GM12878 (cell line): ENCODE measurements at regions not wholly inside any gene's neighbourhood (a gene's known extent, or its start where the extent isn't known, plus 50 kb on each side); places are given as distances from the start of the nearest gene placed in this dataset.

Source experiments
- ATAC-seq: fragments of 200-7000 bp; cut with Tn5 transposase; 3 replicates; pipeline ENCODE4 v1.9.1; 2020; ENCODE audit warnings: mild to moderate bottlenecking, moderate library complexity
- BruUV-seq: library from RNA; stranded (reverse); fragments of 400-500 nt; replicated peaks from 2 replicates; lab custom pipeline; 2021; lab: Mats Ljungman, UMichigan
- CTCF ChIA-PET: fragments of 300-600 bp; sonication (Branson Sonifier 250); formaldehyde crosslinking; extraction: SDS; loops from one replicate; lab custom pipeline; 2021; ENCODE audit warnings: inconsistent platforms; lab: Yijun Ruan, JAX
- POLR2A ChIA-PET: fragments of 350-600 bp; formaldehyde crosslinking; extraction: SDS; loops from one replicate; lab custom pipeline; 2021; ENCODE audit warnings: inconsistent platforms; lab: Charles Lee
- RAD21 ChIA-PET: fragments of 300-600 bp; sonication (Branson Sonifier 250); formaldehyde crosslinking; loops from one replicate; lab custom pipeline; 2023; ENCODE audit warnings: antibody characterized with exemption; ENCODE audit not compliant: unreplicated experiment; lab: Charles Lee
- SMC1A ChIA-PET: fragments of 300-600 bp; sonication (Branson Sonifier 250); formaldehyde crosslinking; loops from one replicate; lab custom pipeline; 2023; ENCODE audit not compliant: unreplicated experiment, uncharacterized antibody; lab: Charles Lee
- DNase-seq: peaks from one replicate; pipeline ENCODE4 v3.0.0-alpha.2; 2011; ENCODE audit warnings: low read depth, low spot score
- FAIRE-seq: peaks from 3 replicates; lab custom pipeline; 2011; peaks lifted over from hg19 to GRCh38; lab: Jason Lieb, UNC
- H2AFZ ChIP-seq: 2 replicates; pipeline ENCODE4 v1.6.0; 2011; ENCODE audit warnings: low read depth, low read length, control low read depth; ENCODE audit not compliant: control insufficient read depth
- H3K27ac ChIP-seq: 2 replicates; pipeline ENCODE4 v1.5.1; 2011; ENCODE audit warnings: control low read depth; ENCODE audit not compliant: control insufficient read depth, insufficient read depth
- H3K27me3 ChIP-seq, 2 experiments: replicated peaks in 1 of 2; 2 replicates each; pipeline versions ENCODE4 v1.6.0 to v1.6.1; 2011; ENCODE audit warnings: low read length in 1 of 2; ENCODE audit not compliant: control insufficient read depth in 2 of 2, insufficient read depth in 2 of 2
- H3K36me3 ChIP-seq, 2 experiments: 2 replicates each; pipeline ENCODE4 v1.5.1; 2011; ENCODE audit warnings: low read length in 1 of 2; ENCODE audit not compliant: control insufficient read depth in 2 of 2, insufficient read depth in 2 of 2
- H3K4me1 ChIP-seq: 2 replicates; pipeline ENCODE4 v1.6.1; 2011; ENCODE audit warnings: mild to moderate bottlenecking, low read length, moderate library complexity, mixed read lengths; ENCODE audit not compliant: control insufficient read depth, insufficient read depth
- H3K4me2 ChIP-seq: 2 replicates; pipeline ENCODE4 v1.6.0; 2011; ENCODE audit warnings: control low read depth; ENCODE audit not compliant: control insufficient read depth, insufficient read depth
- H3K4me3 ChIP-seq: fragments of 200-600 bp; sonication (generic); 2 replicates; pipeline ENCODE4 v1.5.1; 2016
- H3K79me2 ChIP-seq: 2 replicates; pipeline ENCODE4 v1.6.0; 2011; ENCODE audit warnings: low read length; ENCODE audit not compliant: control insufficient read depth, insufficient read depth
- H3K9ac ChIP-seq: 2 replicates; pipeline ENCODE4 v1.8.0; 2011; ENCODE audit warnings: low read length, control low read depth, mixed read lengths; ENCODE audit not compliant: control insufficient read depth, insufficient read depth
- H3K9me3 ChIP-seq: replicated peaks from 3 replicates; pipeline ENCODE4 v1.5.1; 2011; ENCODE audit warnings: mild to moderate bottlenecking, low read length; ENCODE audit not compliant: control insufficient read depth, insufficient read depth
- H4K20me1 ChIP-seq: 2 replicates; pipeline ENCODE4 v1.6.0; 2011; ENCODE audit not compliant: control insufficient read depth, insufficient read depth
- CBX5 ChIP-seq: sonication (generic); IDR thresholded peaks from 2 replicates; pipeline ENCODE4 v1.6.1; 2016; ENCODE audit warnings: low read depth, moderate library complexity, mild to moderate bottlenecking, inconsistent platforms
- HDAC6 ChIP-seq: fragments of 200-600 bp; sonication (generic); IDR thresholded peaks from one replicate; pipeline ENCODE4 v1.8.0; 2017; ENCODE audit warnings: antibody characterized with exemption; ENCODE audit not compliant: unreplicated experiment
- MEF2A ChIP-seq: IDR thresholded peaks from 2 replicates; pipeline ENCODE4 v1.6.1; 2011; ENCODE audit warnings: low read depth, mild to moderate bottlenecking, low read length, moderate library complexity; ENCODE audit not compliant: insufficient read depth
- MXI1 ChIP-seq: fragments of 150-350 bp; IDR thresholded peaks from 2 replicates; pipeline ENCODE4 v1.6.1; 2011; ENCODE audit warnings: low read depth, mild to moderate bottlenecking, inconsistent platforms, low read length, improper control_type of control experiment
- NBN ChIP-seq: fragments of 450-650 bp; IDR thresholded peaks from 2 replicates; pipeline ENCODE4 v1.6.1; 2016
- NR2C1 ChIP-seq: fragments of 450-650 bp; IDR thresholded peaks from 2 replicates; pipeline ENCODE4 v1.6.1; 2017; ENCODE audit warnings: antibody characterized with exemption, mild to moderate bottlenecking, moderate library complexity
- PKNOX1 ChIP-seq: fragments of 450-650 bp; IDR thresholded peaks from 2 replicates; pipeline ENCODE4 v1.6.1; 2016; ENCODE audit warnings: mild to moderate bottlenecking
- POLR2A ChIP-seq: IDR thresholded peaks from 2 replicates; pipeline ENCODE4 v1.6.1; 2011; ENCODE audit warnings: low read depth, mild to moderate bottlenecking, low read length
- RFX5 ChIP-seq: IDR thresholded peaks from 2 replicates; pipeline ENCODE4 v1.6.1; 2011; ENCODE audit warnings: low read depth, low read length, improper control_type of control experiment
- STAT1 ChIP-seq: fragments of 450-650 bp; conservative IDR thresholded peaks from 2 replicates; pipeline ENCODE4 v1.6.1; 2014; ENCODE audit warnings: antibody characterized with exemption, mild to moderate bottlenecking
- ZNF622 ChIP-seq: fragments of 450-650 bp; IDR thresholded peaks from 2 replicates; pipeline ENCODE4 v1.6.1; 2017; ENCODE audit warnings: mild to moderate bottlenecking, inconsistent platforms
- WGBS: methylation state at CpG from one replicate; pipeline ENCODE4 v1.1.6; 2016; ENCODE audit warnings: low lambda C conversion rate; ENCODE audit not compliant: insufficient replicate concordance, insufficient coverage; ENCODE audit errors: missing lambda C conversion rate; 5-methylcytosine and 5-hydroxymethylcytosine counted together
- in situ Hi-C: fragments of 300-500 bp; cut with MboI; formaldehyde crosslinking; loops from 9 replicates; pipeline ENCODE4 v1.14.3; 2018; ENCODE audit warnings: mixed read lengths
- intact Hi-C: fragments of 100-400 bp; cut with micrococcal nuclease; formaldehyde crosslinking; loops from one replicate; pipeline ENCODE4 v1.14.2; 2022; ENCODE audit not compliant: unreplicated experiment
- TF ChIP-seq, protein P1 (sequence below): fragments of 450-650 bp; formaldehyde crosslinking; IDR thresholded peaks from 2 replicates; pipeline ENCODE4 v1.4.0; 2020; ENCODE audit warnings: mild to moderate bottlenecking, moderate library complexity
- TF ChIP-seq, protein P2 (sequence below): fragments of 450-650 bp; IDR thresholded peaks from 2 replicates; pipeline ENCODE4 v1.6.1; 2018; ENCODE audit warnings: mild to moderate bottlenecking, low read depth, moderate library complexity; ENCODE audit not compliant: partially characterized antibody

DNA sequence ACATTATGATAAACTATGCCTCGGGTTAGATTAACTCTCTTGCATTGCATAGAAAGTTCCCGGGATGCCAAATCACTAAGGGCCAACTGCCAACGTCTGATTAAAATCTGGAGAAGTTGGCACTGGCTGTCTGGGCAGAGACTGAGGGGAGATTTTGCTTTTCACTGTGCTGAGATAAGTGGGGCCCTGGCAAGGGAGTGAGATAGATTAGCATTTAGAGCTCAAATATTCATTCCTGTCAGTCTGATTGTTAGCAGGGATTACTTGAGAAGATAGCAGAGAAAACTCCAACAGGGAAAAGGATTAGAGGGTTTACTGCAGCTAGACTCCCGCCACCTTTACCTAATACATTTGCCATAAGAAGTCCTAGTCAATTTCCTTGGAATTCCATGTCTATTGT lies 714.1 kb upstream of the CHRM3 start:
- no peak for TF ChIP-seq POLR2A
- no peak for TF ChIP-seq PKNOX1
- TF ChIP-seq, protein P1, sequence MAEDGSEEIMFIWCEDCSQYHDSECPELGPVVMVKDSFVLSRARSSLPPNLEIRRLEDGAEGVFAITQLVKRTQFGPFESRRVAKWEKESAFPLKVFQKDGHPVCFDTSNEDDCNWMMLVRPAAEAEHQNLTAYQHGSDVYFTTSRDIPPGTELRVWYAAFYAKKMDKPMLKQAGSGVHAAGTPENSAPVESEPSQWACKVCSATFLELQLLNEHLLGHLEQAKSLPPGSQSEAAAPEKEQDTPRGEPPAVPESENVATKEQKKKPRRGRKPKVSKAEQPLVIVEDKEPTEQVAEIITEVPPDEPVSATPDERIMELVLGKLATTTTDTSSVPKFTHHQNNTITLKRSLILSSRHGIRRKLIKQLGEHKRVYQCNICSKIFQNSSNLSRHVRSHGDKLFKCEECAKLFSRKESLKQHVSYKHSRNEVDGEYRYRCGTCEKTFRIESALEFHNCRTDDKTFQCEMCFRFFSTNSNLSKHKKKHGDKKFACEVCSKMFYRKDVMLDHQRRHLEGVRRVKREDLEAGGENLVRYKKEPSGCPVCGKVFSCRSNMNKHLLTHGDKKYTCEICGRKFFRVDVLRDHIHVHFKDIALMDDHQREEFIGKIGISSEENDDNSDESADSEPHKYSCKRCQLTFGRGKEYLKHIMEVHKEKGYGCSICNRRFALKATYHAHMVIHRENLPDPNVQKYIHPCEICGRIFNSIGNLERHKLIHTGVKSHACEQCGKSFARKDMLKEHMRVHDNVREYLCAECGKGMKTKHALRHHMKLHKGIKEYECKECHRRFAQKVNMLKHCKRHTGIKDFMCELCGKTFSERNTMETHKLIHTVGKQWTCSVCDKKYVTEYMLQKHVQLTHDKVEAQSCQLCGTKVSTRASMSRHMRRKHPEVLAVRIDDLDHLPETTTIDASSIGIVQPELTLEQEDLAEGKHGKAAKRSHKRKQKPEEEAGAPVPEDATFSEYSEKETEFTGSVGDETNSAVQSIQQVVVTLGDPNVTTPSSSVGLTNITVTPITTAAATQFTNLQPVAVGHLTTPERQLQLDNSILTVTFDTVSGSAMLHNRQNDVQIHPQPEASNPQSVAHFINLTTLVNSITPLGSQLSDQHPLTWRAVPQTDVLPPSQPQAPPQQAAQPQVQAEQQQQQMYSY (CRISPR knock-in tag) = no peak
- no peak for TF ChIP-seq MXI1
- TF ChIP-seq CBX5 = no peak
- no peak for TF ChIP-seq MEF2A
- no peak for TF ChIP-seq NR2C1
- TF ChIP-seq ZNF622 = no peak
- TF ChIP-seq HDAC6 = no peak
- no peak for TF ChIP-seq STAT1
- TF ChIP-seq RFX5 = no peak
- TF ChIP-seq NBN = no peak
- TF ChIP-seq, protein P2, sequence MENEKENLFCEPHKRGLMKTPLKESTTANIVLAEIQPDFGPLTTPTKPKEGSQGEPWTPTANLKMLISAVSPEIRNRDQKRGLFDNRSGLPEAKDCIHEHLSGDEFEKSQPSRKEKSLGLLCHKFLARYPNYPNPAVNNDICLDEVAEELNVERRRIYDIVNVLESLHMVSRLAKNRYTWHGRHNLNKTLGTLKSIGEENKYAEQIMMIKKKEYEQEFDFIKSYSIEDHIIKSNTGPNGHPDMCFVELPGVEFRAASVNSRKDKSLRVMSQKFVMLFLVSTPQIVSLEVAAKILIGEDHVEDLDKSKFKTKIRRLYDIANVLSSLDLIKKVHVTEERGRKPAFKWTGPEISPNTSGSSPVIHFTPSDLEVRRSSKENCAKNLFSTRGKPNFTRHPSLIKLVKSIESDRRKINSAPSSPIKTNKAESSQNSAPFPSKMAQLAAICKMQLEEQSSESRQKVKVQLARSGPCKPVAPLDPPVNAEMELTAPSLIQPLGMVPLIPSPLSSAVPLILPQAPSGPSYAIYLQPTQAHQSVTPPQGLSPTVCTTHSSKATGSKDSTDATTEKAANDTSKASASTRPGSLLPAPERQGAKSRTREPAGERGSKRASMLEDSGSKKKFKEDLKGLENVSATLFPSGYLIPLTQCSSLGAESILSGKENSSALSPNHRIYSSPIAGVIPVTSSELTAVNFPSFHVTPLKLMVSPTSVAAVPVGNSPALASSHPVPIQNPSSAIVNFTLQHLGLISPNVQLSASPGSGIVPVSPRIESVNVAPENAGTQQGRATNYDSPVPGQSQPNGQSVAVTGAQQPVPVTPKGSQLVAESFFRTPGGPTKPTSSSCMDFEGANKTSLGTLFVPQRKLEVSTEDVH = no peak
- Histone ChIP-seq H3K27me3 (no peaks in the 10 kb centered on the region), H3K9ac (no peak overlapping the region), H4K20me1 (no peaks in the 10 kb centered on the region), H3K4me1 (no peaks in the 10 kb centered on the region), H3K36me3 (no peaks in the 10 kb centered on the region), H3K4me3 (no peak overlapping the region), H3K27ac (no peak overlapping the region), H3K4me2 (no peak overlapping the region), H3K79me2 (no peaks in the 10 kb centered on the region), H2AFZ (no peak overlapping the region), H3K9me3 (no peaks in the 10 kb centered on the region)
- DNase-seq = no peak
- no peak for ATAC-seq
- 3% methylated on average over 4 of the region's 4 CpGs for WGBS
- ChIA-PET SMC1A (no interaction called here), CTCF (no interaction called here), POLR2A (no interaction called here), RAD21 (interaction anchor here (0.7 kb wide), 1 partner anchor 808 kb away, joined by 3 read pairs; no protein-coding TSS in a partner anchor)
- intact Hi-C loops (no loop called here), in situ Hi-C loops (no loop called here)
- BruUV-seq = no TSS peak
- FAIRE-seq = no peak
